Tibial nerve (tissue), 4 donors: ENCODE measurements at regions not wholly inside any gene's neighbourhood (a gene's known extent, or its start where the extent isn't known, plus 50 kb on each side); places are given as distances from the start of the nearest gene placed in this dataset.

Experiments
- DNase-seq, 2 donors: peaks; one replicate each; pipeline ENCODE4 v3.0.0-alpha.2; 2019; ENCODE audit warnings: low spot score in 2 of 2
- H3K27ac ChIP-seq, 4 donors: fragments of 200-600 bp; sonication (generic) in 3 of 4; one replicate each; pipeline ENCODE4 v1.5.1; 2017 to 2019; ENCODE audit warnings: mild to moderate bottlenecking in 1 of 4
- H3K27me3 ChIP-seq, 2 donors: fragments of 200-600 bp; sonication (generic) in 1 of 2; one replicate each; pipeline versions ENCODE4 v1.5.1 to v1.6.0; 2017 to 2019
- H3K36me3 ChIP-seq, 3 donors: fragments of 200-600 bp; sonication (generic); one replicate each; pipeline ENCODE4 v1.5.1; 2018 to 2019
- H3K4me1 ChIP-seq, 4 donors: fragments of 200-600 bp; sonication (generic) in 3 of 4; one replicate each; pipeline ENCODE4 v1.5.1; 2017 to 2019
- H3K4me3 ChIP-seq, 4 donors: fragments of 200-600 bp; sonication (generic) in 3 of 4; one replicate each; pipeline ENCODE4 v1.5.1; 2017 to 2019; ENCODE audit warnings: mild to moderate bottlenecking in 1 of 4, moderate library complexity in 1 of 4
- H3K9me3 ChIP-seq, 4 donors: fragments of 200-600 bp; sonication (generic) in 3 of 4; one replicate each; pipeline ENCODE4 v1.5.1; 2017 to 2019
- EP300 ChIP-seq, 2 donors: sonication (generic); formaldehyde crosslinking; IDR thresholded peaks; one replicate each; pipeline ENCODE4 v1.6.1; 2017; ENCODE audit warnings: antibody characterized with exemption in 2 of 2, mild to moderate bottlenecking in 1 of 2
- POLR2A ChIP-seq, 2 donors: fragments of 450-650 bp; IDR thresholded peaks; one replicate each; pipeline ENCODE4 v1.6.1; 2017; ENCODE audit warnings: antibody characterized with exemption in 2 of 2, mild to moderate bottlenecking in 2 of 2, moderate library complexity in 2 of 2
- WGBS, 2 donors: methylation state at CpG; one replicate each; pipeline ENCODE4 v1.1.5; 2018; 5-methylcytosine and 5-hydroxymethylcytosine counted together
- TF ChIP-seq, protein P1 (sequence below), 5 experiments: fragments of 200-600 bp in 3 of 5; fragments of 450-650 bp in 2 of 5; sonication (generic) in 3 of 5; IDR thresholded peaks; one replicate each; pipeline ENCODE4 v1.5.1; 2016 to 2019; ENCODE audit warnings: antibody characterized with exemption in 5 of 5, mild to moderate bottlenecking in 3 of 5, moderate library complexity in 2 of 5

DNA sequence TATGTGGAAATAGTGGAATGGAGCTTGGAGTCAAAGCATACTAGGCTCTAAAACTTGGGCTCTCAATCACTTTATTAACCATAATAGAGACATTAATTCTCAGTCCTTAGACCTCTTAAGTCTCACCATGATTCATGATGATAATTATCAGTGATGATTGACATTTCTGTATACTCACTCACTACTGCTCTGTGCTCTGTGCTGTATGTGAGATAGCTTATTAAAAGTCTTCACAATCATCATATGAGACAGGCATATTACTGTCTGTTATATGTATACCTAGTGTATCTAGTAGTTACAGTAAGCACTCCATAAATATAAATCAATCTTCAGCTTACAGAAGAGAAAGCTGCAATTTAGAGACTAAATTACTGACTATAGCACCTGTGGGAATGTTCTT lies 236.0 kb upstream of the JAG1 start:
- no peak overlapping the region for H3K27ac ChIP-seq
- DNase-seq = no peak
- no peak for TF ChIP-seq EP300 (IDR thresholded peaks at IDR 0.05)
- TF ChIP-seq, protein P1, sequence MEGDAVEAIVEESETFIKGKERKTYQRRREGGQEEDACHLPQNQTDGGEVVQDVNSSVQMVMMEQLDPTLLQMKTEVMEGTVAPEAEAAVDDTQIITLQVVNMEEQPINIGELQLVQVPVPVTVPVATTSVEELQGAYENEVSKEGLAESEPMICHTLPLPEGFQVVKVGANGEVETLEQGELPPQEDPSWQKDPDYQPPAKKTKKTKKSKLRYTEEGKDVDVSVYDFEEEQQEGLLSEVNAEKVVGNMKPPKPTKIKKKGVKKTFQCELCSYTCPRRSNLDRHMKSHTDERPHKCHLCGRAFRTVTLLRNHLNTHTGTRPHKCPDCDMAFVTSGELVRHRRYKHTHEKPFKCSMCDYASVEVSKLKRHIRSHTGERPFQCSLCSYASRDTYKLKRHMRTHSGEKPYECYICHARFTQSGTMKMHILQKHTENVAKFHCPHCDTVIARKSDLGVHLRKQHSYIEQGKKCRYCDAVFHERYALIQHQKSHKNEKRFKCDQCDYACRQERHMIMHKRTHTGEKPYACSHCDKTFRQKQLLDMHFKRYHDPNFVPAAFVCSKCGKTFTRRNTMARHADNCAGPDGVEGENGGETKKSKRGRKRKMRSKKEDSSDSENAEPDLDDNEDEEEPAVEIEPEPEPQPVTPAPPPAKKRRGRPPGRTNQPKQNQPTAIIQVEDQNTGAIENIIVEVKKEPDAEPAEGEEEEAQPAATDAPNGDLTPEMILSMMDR (IDR thresholded peaks at IDR 0.05) = no peak
- no peak for TF ChIP-seq POLR2A (IDR thresholded peaks at IDR 0.05)

DNA sequence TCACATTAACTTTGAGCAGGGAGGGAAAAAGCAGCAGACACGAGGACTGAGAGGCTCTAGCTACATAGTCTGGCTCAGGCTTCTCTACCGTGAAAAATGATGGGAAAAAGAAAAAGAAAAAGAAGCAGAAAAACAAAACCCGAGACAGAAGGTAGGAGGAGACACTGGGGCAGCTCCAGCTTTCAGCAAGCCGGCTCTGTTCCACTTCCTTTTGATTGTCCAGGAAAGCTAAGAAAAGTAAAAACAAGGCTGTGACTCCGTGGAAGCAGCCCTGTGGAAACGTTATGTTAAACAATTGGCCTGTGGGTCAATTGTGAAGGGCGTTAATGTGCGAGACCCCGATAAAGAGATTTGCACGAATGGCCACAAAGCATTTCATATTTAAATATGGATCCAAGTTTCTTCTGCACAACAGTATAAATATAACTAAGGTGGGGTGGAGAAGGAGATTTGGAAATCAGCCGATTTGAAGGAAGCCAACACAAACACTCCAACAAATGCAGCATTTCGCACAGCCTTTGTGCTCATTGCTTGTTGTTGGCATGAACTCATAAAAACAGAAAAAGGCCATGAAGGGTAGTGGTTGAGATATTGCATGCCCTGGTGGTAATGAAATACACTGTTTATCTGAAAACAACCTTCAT lies 236.9 kb upstream of the JAG1 start:
- peak overlapping the region in 2 of 4 donors; percentile 53 to 65 for H3K27ac ChIP-seq
- peak in 1 of 2 donors; percentile 36 for TF ChIP-seq EP300 (IDR thresholded peaks at IDR 0.05)
- TF ChIP-seq, protein P1 (IDR thresholded peaks at IDR 0.05) = peak in 1 of 5 experiments; percentile 6
- TF ChIP-seq POLR2A (IDR thresholded peaks at IDR 0.05) = no peak
- 22 to 23% methylated on average over 12 of the region's 12 CpGs for WGBS, 2 donors
- H3K9me3 ChIP-seq = peaks cover 0 to 6% (median 0%) of the 10 kb centered on the region in 4 donors
- H3K4me1 ChIP-seq = peaks cover 0 to 14% (median 2%) of the 10 kb centered on the region in 4 donors
- no peak for DNase-seq
- no peaks in the 10 kb centered on the region for H3K36me3 ChIP-seq
- no peaks in the 10 kb centered on the region for H3K27me3 ChIP-seq
- H3K4me3 ChIP-seq = peak overlapping the region in 1 of 4 donors; percentile 11

More for the DNA sequence above, 236.0 kb upstream of the JAG1 start:
- Histone ChIP-seq H3K4me3 (no peak overlapping the region), H3K9me3 (peaks cover 0 to 6% (median 0%) of the 10 kb centered on the region in 4 donors), H3K36me3 (no peaks in the 10 kb centered on the region), H3K4me1 (peaks cover 0 to 14% (median 2%) of the 10 kb centered on the region in 4 donors), H3K27me3 (no peaks in the 10 kb centered on the region)

DNA sequence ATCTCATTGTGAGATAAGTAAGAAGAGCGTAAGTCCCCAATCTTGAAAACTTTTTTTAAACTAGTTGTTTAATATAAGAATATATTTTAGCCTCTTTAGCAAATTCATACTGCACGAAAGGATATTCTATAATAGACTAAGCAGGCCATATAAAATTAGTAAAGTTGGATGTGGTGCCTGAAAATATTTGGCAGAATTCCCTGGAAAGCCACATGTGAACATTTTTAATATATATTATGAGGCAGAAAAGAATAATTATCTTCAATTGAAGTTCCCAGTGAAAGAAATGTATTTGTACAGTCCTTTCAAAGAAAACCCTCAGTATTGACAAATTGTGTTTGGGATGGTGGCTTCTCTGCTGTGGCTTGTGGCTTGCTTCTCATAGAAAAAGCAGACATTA lies 237.5 kb upstream of the JAG1 start:
- 87% methylated on average over 2 of the region's 2 CpGs for WGBS, 2 donors
- no peak for DNase-seq
- H3K27me3 ChIP-seq = no peaks in the 10 kb centered on the region
- H3K4me1 ChIP-seq = peaks cover 0 to 14% (median 2%) of the 10 kb centered on the region in 4 donors
- TF ChIP-seq, protein P1 (IDR thresholded peaks at IDR 0.05) = no peak
- TF ChIP-seq EP300 (IDR thresholded peaks at IDR 0.05) (no peak), POLR2A (IDR thresholded peaks at IDR 0.05) (no peak)
- H3K27ac ChIP-seq = peak overlapping the region in 2 of 4 donors; percentile 53 to 65
- H3K4me3 ChIP-seq = no peak overlapping the region
- H3K9me3 ChIP-seq = peaks cover 0 to 6% (median 0%) of the 10 kb centered on the region in 4 donors
- H3K36me3 ChIP-seq = no peaks in the 10 kb centered on the region

DNA sequence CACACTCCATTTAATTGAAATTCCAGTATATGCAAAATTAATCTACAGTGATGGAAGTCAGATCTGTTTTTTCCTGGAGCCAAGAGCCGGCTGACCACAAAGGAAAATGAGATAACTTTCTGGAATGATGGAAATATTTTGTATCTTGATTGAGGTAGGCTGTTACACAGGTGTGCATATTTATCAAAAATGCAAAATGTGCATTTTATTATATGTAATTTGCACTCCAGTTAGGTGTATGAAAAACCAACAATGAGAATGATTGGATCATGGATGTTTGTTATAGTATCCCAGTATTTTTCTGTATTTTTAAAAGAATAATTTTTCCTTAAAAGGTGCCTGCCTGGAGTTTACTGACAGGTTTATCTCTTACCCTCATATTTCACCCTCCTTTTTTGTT lies 242.0 kb upstream of the JAG1 start:
- Histone ChIP-seq H3K4me1 (peaks cover 0 to 6% (median 0%) of the 10 kb centered on the region in 4 donors), H3K9me3 (peaks cover 0 to 6% (median 0%) of the 10 kb centered on the region in 4 donors), H3K27me3 (no peaks in the 10 kb centered on the region), H3K36me3 (no peaks in the 10 kb centered on the region), H3K27ac (no peak overlapping the region), H3K4me3 (no peak overlapping the region)
- DNase-seq = no peak
- TF ChIP-seq EP300 (IDR thresholded peaks at IDR 0.05) (no peak), POLR2A (IDR thresholded peaks at IDR 0.05) (no peak)
- TF ChIP-seq, protein P1 (IDR thresholded peaks at IDR 0.05) = no peak
- 61 to 77% methylated on average over 1 of the region's 1 CpG for WGBS, 2 donors

DNA sequence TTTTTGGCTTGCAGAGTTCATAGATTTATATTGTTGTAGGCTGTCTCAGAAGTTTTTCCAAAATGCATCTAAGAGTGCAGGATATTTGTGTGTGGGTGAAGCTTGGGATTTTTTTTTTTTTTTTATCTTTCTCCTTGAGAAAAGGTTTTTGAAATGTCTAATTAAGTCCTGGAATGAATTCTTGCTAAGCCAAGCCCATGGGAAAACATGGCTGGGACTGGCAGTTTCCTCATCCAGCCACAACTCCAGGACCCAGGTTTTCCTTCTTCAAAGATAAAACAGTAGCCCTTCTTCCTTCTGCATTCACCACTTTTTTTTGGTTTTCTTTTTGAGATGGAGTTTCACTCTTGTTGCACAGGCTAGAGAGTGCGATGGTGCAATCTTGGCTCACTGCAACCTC lies 242.5 kb upstream of the JAG1 start:
- Histone ChIP-seq H3K4me3 (no peak overlapping the region), H3K9me3 (peaks cover 0 to 6% (median 0%) of the 10 kb centered on the region in 4 donors), H3K27ac (no peak overlapping the region), H3K4me1 (peaks cover 0 to 1% (median 0%) of the 10 kb centered on the region in 4 donors), H3K27me3 (no peaks in the 10 kb centered on the region), H3K36me3 (no peaks in the 10 kb centered on the region)
- no peak for DNase-seq
- TF ChIP-seq POLR2A (IDR thresholded peaks at IDR 0.05) (no peak), EP300 (IDR thresholded peaks at IDR 0.05) (no peak)
- TF ChIP-seq, protein P1 (IDR thresholded peaks at IDR 0.05) = no peak
- WGBS, 2 donors = 85 to 100% methylated on average over 1 of the region's 1 CpG
